Erythroblast (primary cell): ENCODE measurements at regions not wholly inside any gene's neighbourhood (a gene's known extent, or its start where the extent isn't known, plus 50 kb on each side); places are given as distances from the start of the nearest gene placed in this dataset.

Source experiments
- GATA1 ChIP-seq: IDR thresholded peaks from 2 replicates; pipeline ENCODE4 v1.6.1; 2011; ENCODE audit warnings: low read depth, mild to moderate bottlenecking, control low read depth, low read length, moderate library complexity
- POLR2A ChIP-seq: IDR thresholded peaks from 2 replicates; pipeline ENCODE4 v1.6.1; 2011; ENCODE audit warnings: mild to moderate bottlenecking, low read length

GRCh38 chr10:78556705-78557432 is 511.9 kb upstream of the ZMIZ1 start:
- TF ChIP-seq POLR2A: no peak
- TF ChIP-seq GATA1: no peak
